CD4-positive, alpha-beta T cell treated with Interleukin-17A for 1 hour (primary cell): ENCODE measurements at regions not wholly inside any gene's neighbourhood (a gene's known extent, or its start where the extent isn't known, plus 50 kb on each side); places are given as distances from the start of the nearest gene placed in this dataset.
"Not testable (repeated sequence)": the region's sequence is repeated elsewhere in the genome, so short reads cannot be mapped to it uniquely, and the experiment has no call there.

Experiments used
- DNase-seq: peaks from one replicate; pipeline ENCODE4 v3.0.0-alpha.2; 2020

GRCh38 chr15:20680257-20680815 is 138.7 kb upstream of the GOLGA6L6 start:
- DNase-seq = not testable (repeated sequence)

- no peak for DNase-seq
Observed at GRCh38 chr15:20672470-20672869, 130.9 kb upstream of the GOLGA6L6 start.

- DNase-seq = no peak
Observed at GRCh38 chr15:20671675-20672074, 130.1 kb upstream of the GOLGA6L6 start.

GRCh38 chr15:20666410-20666809 is 124.8 kb upstream of the GOLGA6L6 start:
- DNase-seq = not testable (repeated sequence)

GRCh38 chr15:20665653-20666052 is 124.1 kb upstream of the GOLGA6L6 start:
- no peak for DNase-seq

- no peak for DNase-seq
Observed at GRCh38 chr15:20659265-20659664, 117.7 kb upstream of the GOLGA6L6 start.

- no peak for DNase-seq
Observed at GRCh38 chr15:20658024-20658423, 116.4 kb upstream of the GOLGA6L6 start.

- DNase-seq = no peak
Observed at GRCh38 chr15:20657084-20657483, 115.5 kb upstream of the GOLGA6L6 start.

- DNase-seq = no peak
Observed at GRCh38 chr15:20652914-20653313, 111.3 kb upstream of the GOLGA6L6 start.

- DNase-seq = not testable (repeated sequence)
Observed at GRCh38 chr15:20648402-20648975, 106.9 kb upstream of the GOLGA6L6 start.

GRCh38 chr15:20646529-20647142 is 105.0 kb upstream of the GOLGA6L6 start:
- no peak for DNase-seq

- peak; percentile 25 for DNase-seq
Observed at GRCh38 chr15:20645956-20646355, 104.4 kb upstream of the GOLGA6L6 start.

- DNase-seq = no peak
Observed at GRCh38 chr15:20644896-20645295, 103.3 kb upstream of the GOLGA6L6 start.

- no peak for DNase-seq
Observed at GRCh38 chr15:20643829-20644425, 102.3 kb upstream of the GOLGA6L6 start.

- no peak for DNase-seq
Observed at GRCh38 chr15:20643024-20643770, 101.6 kb upstream of the GOLGA6L6 start.

GRCh38 chr15:20642054-20642767 is 100.6 kb upstream of the GOLGA6L6 start:
- DNase-seq = no peak

GRCh38 chr15:20640427-20640826 is 98.8 kb upstream of the GOLGA6L6 start:
- DNase-seq = not testable (repeated sequence)

- not testable (repeated sequence) for DNase-seq
Observed at GRCh38 chr15:20639224-20639623, 97.6 kb upstream of the GOLGA6L6 start.

- DNase-seq = not testable (repeated sequence)
Observed at GRCh38 chr15:20637499-20637898, 95.9 kb upstream of the GOLGA6L6 start.

GRCh38 chr15:20629526-20629925 is 87.9 kb upstream of the GOLGA6L6 start:
- DNase-seq = not testable (repeated sequence)

GRCh38 chr15:20628538-20628937 is 86.9 kb upstream of the GOLGA6L6 start:
- DNase-seq = not testable (repeated sequence)

GRCh38 chr15:20625469-20625868 is 83.9 kb upstream of the GOLGA6L6 start:
- not testable (repeated sequence) for DNase-seq

- not testable (repeated sequence) for DNase-seq
Observed at GRCh38 chr15:20624085-20624484, 82.5 kb upstream of the GOLGA6L6 start.
